HepG2 (cell line): ENCODE measurements at regions not wholly inside any gene's neighbourhood (a gene's known extent, or its start where the extent isn't known, plus 50 kb on each side); places are given as distances from the start of the nearest gene placed in this dataset.

Experiments
- CERS6 ChIP-seq: sonication (generic); formaldehyde crosslinking; IDR thresholded peaks from 2 replicates; pipeline ENCODE4 v1.5.0; 2020; ENCODE audit warnings: missing genetic modification reagents
- DMTF1 ChIP-seq: sonication (generic); formaldehyde crosslinking; IDR thresholded peaks from 2 replicates; pipeline ENCODE4 v1.4.0; 2020; ENCODE audit warnings: mild to moderate bottlenecking, missing genetic modification reagents
- EEA1 ChIP-seq: sonication (generic); formaldehyde crosslinking; IDR thresholded peaks from 2 replicates; pipeline ENCODE4 v1.5.1; 2020; ENCODE audit warnings: mild to moderate bottlenecking, missing genetic modification reagents, borderline replicate concordance
- EHMT2 ChIP-seq: fragments of 200-600 bp; sonication (generic); IDR thresholded peaks from 2 replicates; pipeline ENCODE4 v1.7.0; 2017; ENCODE audit warnings: antibody characterized with exemption, low read depth, low read length, borderline replicate concordance
- FOSL2 ChIP-seq: sonication (generic); formaldehyde crosslinking; IDR thresholded peaks from 2 replicates; pipeline ENCODE4 v1.4.0; 2020; ENCODE audit warnings: missing genetic modification reagents
- GTF2F1 ChIP-seq: fragments of 150-350 bp; IDR thresholded peaks from 2 replicates; pipeline ENCODE4 v1.6.1; 2014; ENCODE audit warnings: low read length
- HNF1A ChIP-seq, 2 experiments: sonication (generic) in 1 of 2; formaldehyde crosslinking in 1 of 2; IDR thresholded peaks; 2 replicates each; pipeline versions ENCODE4 v1.4.0 to v1.6.1; 2016 to 2020; ENCODE audit warnings: borderline replicate concordance in 1 of 2, low read depth in 1 of 2, mild to moderate bottlenecking in 1 of 2, missing genetic modification reagents in 1 of 2
- MLX ChIP-seq: IDR thresholded peaks from 2 replicates; pipeline ENCODE4 v1.6.1; 2016
- NRL ChIP-seq: sonication (generic); formaldehyde crosslinking; IDR thresholded peaks from 2 replicates; pipeline ENCODE4 v1.5.0; 2020; ENCODE audit warnings: missing genetic modification reagents, mild to moderate bottlenecking, moderate library complexity, borderline replicate concordance
- RBFOX2 ChIP-seq: fragments of 200-400 bp; formaldehyde crosslinking; IDR thresholded peaks from 2 replicates; pipeline ENCODE4 v1.6.1; 2017; ENCODE audit warnings: low read depth, mild to moderate bottlenecking, low read length
- REL ChIP-seq: sonication (generic); formaldehyde crosslinking; conservative IDR thresholded peaks from 2 replicates; pipeline ENCODE4 v1.8.0; 2022; ENCODE audit warnings: mild to moderate bottlenecking, missing genetic modification reagents, moderate library complexity
- SAFB2 ChIP-seq: sonication (generic); formaldehyde crosslinking; IDR thresholded peaks from 2 replicates; pipeline ENCODE4 v1.5.1; 2020; ENCODE audit warnings: missing genetic modification reagents, low read depth, mild to moderate bottlenecking, borderline replicate concordance
- SALL2 ChIP-seq: sonication (generic); formaldehyde crosslinking; IDR thresholded peaks from 2 replicates; pipeline ENCODE4 v1.8.1; 2023; ENCODE audit warnings: mild to moderate bottlenecking, missing genetic modification reagents, inconsistent platforms
- SRF ChIP-seq: IDR thresholded peaks from 2 replicates; pipeline ENCODE4 v1.6.1; 2011; ENCODE audit warnings: mild to moderate bottlenecking, low read depth, low read length, moderate library complexity
- TEAD3 ChIP-seq: optimal IDR thresholded peaks from 2 replicates; pipeline ENCODE3; 2016; ENCODE audit warnings: borderline replicate concordance
- TSC22D2 ChIP-seq: sonication (generic); formaldehyde crosslinking; IDR thresholded peaks from 2 replicates; pipeline ENCODE4 v1.5.1; 2020; ENCODE audit warnings: missing genetic modification reagents, mild to moderate bottlenecking, borderline replicate concordance
- ZNF317 ChIP-seq: sonication (generic); formaldehyde crosslinking; IDR thresholded peaks from 2 replicates; pipeline ENCODE4 v1.5.0; 2020; ENCODE audit warnings: mild to moderate bottlenecking, missing genetic modification reagents
- ZNF569 ChIP-seq: sonication (generic); formaldehyde crosslinking; IDR thresholded peaks from 2 replicates; pipeline ENCODE4 v1.5.0; 2020; ENCODE audit warnings: mild to moderate bottlenecking, missing genetic modification reagents, moderate library complexity, borderline replicate concordance
- ZNF781 ChIP-seq: sonication (generic); formaldehyde crosslinking; IDR thresholded peaks from 2 replicates; pipeline ENCODE4 v1.5.1; 2020; ENCODE audit warnings: borderline replicate concordance, mild to moderate bottlenecking, missing genetic modification reagents; ENCODE audit errors: not compliant biosample characterization
- ZZZ3 ChIP-seq: sonication (generic); formaldehyde crosslinking; IDR thresholded peaks from 2 replicates; pipeline ENCODE4 v1.4.0; 2020; ENCODE audit warnings: missing genetic modification reagents, mild to moderate bottlenecking, borderline replicate concordance

GRCh38 chr4:3836756-3837601 is 70.8 kb downstream of the ADRA2C start (continued):
- TF ChIP-seq MLX (peak; percentile 94), SAFB2 (CRISPR knock-in tag) (peak; percentile 86; the same call in 1 of the 2 replicates), ZZZ3 (CRISPR knock-in tag) (peak; percentile 51; the same call in 1 of the 2 replicates), REL (CRISPR knock-in tag) (no peak), SALL2 (CRISPR knock-in tag) (peak; percentile 99), ZNF781 (peak; percentile 51), TEAD3 (CRISPR knock-in tag) (peak; percentile 96), CERS6 (no peak), DMTF1 (CRISPR knock-in tag) (0 out of 2 replicates have a peak, but pooled peaks have one; percentile 81), RBFOX2 (no peak), GTF2F1 (no peak), ZNF569 (CRISPR knock-in tag) (peak; percentile 61; the same call in 1 of the 2 replicates), FOSL2 (peak; percentile 87), HNF1A (IDR thresholded peaks at IDR 0.05; ENCODE audit: low read depth) (peak; percentile 89), HNF1A (CRISPR knock-in tag; IDR thresholded peaks at IDR 0.05; ENCODE audit: borderline replicate concordance) (peak; percentile 99), SRF (no peak), TSC22D2 (peak; percentile 56; the same call in 1 of the 2 replicates), ZNF317 (CRISPR knock-in tag) (peak; percentile 90), EEA1 (CRISPR knock-in tag) (0 out of 2 replicates have a peak, but pooled peaks have one; percentile 24), EHMT2 (peak; percentile 99; the same call in 1 of the 2 replicates), NRL (CRISPR knock-in tag) (peak; percentile 97)
